ENCODE measurements at regions not wholly inside any gene's neighbourhood (a gene's known extent, or its start where the extent isn't known, plus 50 kb on each side); places are given as distances from the start of the nearest gene placed in this dataset.

DNA sequence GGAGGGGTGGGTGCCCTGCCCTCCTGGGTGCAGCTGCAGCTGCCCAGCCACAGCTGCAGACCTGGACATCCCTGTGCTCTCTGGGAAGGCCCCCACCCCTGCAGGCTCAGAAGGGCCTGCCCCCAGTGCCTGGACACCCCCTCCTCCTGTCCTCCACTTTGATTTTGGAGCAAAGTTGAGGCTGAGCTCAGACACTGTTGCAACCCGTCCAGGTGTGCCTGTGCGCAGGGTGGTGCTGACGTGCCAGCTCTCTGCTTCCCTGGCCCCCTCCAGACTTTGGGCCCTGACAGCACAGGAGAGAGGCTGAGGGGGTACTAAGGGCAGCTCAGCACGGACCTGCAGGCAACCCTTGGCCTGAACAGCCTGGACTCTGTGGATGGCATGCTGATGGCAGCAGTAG lies 750.3 kb downstream of the ARAP2 start:
- DNase-seq = no peak

GRCh38 chr4:35494955-35495354 lies 749.4 kb downstream of the ARAP2 start:
- no peak for DNase-seq

DNA sequence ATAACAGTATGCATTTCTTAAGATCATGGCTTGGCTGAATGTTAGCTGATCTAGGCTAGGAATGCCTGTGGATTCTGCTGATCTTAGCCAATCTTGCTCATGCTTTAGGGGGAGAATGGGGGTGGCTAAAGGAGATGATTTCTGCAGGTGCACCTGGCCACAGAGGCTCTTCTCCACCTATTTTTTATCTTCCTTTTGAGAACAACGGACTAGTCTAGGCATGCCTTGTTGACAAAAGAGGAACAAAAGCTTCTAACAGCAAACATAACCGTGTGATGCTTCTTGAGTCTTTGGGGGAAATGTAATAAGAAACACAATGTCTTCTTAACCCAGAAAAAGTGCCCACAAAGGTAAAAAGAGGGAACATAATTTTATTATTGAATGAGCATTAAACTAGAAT lies 743.5 kb downstream of the ARAP2 start:
- DNase-seq = no peak

- no peak for DNase-seq
Observed at GRCh38 chr4:35503435-35503834, 740.9 kb downstream of the ARAP2 start.

- no peak for DNase-seq
Observed at GRCh38 chr4:35506161-35506560, 738.2 kb downstream of the ARAP2 start.

GRCh38 chr4:35511851-35512250 lies 732.5 kb downstream of the ARAP2 start:
- no peak for DNase-seq

- no peak for DNase-seq
Observed at GRCh38 chr4:35516102-35516501, 728.2 kb downstream of the ARAP2 start.

DNA sequence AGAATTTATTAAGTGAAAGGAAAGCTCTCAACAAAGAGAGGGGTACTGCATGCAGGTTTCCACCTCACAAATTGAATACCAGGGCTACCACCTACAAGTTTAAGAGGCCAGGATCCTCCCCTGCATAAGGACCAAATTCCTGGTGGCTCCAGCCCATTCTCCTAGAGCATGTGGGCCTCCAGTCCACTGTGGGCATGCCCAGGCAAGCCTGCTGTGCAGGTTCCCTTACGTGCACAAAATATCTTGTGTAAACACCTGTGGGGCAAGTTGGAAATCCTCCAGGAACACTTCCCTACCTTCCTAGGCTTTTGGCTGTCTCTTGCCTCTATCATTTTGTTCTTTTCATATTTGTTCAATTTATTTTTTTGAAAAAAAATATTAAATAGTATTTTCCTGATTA lies 724.3 kb downstream of the ARAP2 start:
- no peak for DNase-seq

GRCh38 chr4:35521682-35522081 lies 722.6 kb downstream of the ARAP2 start:
- no peak for DNase-seq

GRCh38 chr4:35525192-35525978 lies 718.9 kb downstream of the ARAP2 start:
- no peak for DNase-seq

DNA sequence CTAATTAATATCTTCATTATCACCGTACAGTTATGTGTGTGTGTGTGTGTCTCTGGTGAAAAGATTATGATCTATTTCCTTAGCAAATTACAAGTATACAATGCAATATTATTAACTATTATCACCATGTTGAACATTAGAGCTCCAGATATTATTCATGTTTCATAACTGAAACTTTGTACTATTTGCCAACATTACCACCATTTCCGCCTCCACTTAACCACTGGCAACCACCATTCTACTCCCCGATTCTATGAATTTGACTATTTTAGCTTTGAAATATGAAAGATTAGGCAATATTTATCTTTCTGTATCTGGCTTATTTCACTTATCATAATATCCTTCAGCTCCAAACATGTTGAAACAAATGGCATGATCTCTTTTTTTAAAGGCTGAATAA lies 717.9 kb downstream of the ARAP2 start:
- no peak for DNase-seq

- no peak for DNase-seq
Observed at GRCh38 chr4:35534962-35535361, 709.4 kb downstream of the ARAP2 start.

DNA sequence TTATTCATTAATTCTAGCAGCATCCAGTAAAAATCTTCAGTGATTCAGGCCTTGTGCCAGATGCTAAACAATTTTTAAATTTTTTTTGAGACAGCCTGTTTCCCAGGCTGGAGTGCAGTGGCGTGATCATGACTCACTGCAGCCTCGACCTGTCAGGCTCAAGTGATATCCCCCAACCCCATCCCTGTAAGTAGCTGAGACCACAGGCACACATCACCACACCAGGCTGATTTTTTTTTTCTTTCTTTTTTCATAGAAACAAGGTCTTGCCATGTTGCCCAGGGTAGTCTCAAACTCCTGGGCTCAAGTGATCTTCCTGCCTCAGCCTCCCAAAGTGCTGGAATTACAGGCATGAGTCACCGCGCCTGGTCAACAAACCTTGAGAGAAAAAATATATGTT lies 705.5 kb downstream of the ARAP2 start:
- no peak for DNase-seq

GRCh38 chr4:35539404-35540055 lies 704.8 kb downstream of the ARAP2 start:
- DNase-seq = no peak

DNA sequence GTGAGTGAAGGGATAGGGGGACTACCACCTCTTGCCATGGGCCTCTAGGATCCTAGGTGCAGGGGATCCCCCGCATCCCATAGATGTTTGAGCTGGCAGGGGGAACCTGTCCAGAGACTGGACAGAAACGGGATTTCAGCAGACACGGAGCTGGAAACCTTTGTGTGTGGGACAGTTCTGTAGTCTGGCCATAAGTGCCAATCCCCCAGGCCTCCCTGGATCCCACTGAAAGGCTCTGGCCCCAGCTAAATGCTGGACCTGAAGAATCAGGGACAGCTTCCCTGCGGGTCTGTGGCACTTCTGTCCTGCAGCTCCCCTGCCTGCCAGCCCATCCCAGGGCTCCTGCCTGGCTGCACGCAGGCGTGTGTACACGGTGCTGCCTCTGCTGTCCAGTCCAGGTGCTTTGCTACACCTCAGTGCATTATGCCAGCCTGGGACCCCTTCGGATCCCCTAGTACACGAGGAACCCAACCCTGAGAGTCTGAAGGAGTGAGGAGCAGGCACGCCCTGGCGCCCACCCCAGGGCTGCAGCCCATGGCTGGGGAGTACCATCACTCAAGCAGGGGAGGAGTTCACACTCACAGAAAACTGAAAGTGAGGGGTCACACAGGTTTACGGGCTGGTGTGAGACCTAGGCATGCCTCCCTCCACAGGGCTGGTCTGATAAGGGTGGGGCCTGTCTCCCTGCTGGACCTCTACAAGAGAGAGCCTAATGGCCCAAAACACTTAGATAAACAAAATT lies 703.0 kb downstream of the ARAP2 start:
- DNase-seq = no peak

DNA sequence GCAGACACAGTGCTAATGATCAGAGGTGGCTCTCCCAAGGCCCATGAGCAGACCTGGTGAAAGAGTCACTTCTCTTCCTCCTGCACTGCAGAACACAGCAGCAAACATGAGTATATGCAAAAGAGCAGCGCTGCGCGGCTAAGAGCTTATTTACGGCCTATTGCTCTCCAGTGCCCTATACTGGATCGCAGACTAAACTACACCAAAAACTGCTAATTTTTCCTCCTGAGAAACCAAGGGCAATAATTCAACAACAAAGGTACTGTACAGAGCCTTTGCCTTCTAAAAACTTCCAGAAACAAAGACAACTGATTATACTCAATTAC lies 702.5 kb downstream of the ARAP2 start:
- no peak for DNase-seq

GRCh38 chr4:35548921-35549320 lies 695.4 kb downstream of the ARAP2 start:
- no peak for DNase-seq

GRCh38 chr4:35556387-35556786 lies 687.9 kb downstream of the ARAP2 start:
- no peak for DNase-seq

- no peak for DNase-seq
Observed at GRCh38 chr4:35559559-35560365, 684.6 kb downstream of the ARAP2 start.

- DNase-seq = no peak
Observed at GRCh38 chr4:35562861-35563260, 681.5 kb downstream of the ARAP2 start.

DNA sequence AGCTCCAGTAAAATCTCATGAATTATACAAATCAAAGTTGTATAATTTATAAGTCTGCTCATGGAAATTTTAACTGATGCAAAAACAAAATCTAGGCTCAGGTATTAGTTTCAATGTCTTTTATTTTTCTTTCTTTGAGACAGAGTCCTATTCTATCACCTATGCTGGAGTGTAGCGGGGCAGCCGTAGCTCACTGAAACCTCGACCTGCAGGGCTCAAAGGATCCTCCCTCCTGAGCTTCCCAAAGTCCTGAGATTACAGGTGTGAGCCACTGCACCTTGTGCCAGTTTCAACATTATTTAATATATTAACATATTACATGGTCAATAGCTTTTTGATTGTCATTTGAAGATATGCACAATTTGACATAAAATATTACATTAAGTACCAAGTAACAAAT lies 678.7 kb downstream of the ARAP2 start:
- no peak for DNase-seq

GRCh38 chr4:35591035-35591434 lies 653.3 kb downstream of the ARAP2 start:
- no peak for DNase-seq

- DNase-seq = no peak
Observed at GRCh38 chr4:35604252-35604651, 640.1 kb downstream of the ARAP2 start.

All from suppressor macrophage treated with lipopolysaccharide for 1 hour (primary cell).